ENCODE measurements at regions not wholly inside any gene's neighbourhood (a gene's known extent, or its start where the extent isn't known, plus 50 kb on each side); places are given as distances from the start of the nearest gene placed in this dataset.
"Not testable (repeated sequence)": the region's sequence is repeated elsewhere in the genome, so short reads cannot be mapped to it uniquely, and the experiment has no call there.

DNA sequence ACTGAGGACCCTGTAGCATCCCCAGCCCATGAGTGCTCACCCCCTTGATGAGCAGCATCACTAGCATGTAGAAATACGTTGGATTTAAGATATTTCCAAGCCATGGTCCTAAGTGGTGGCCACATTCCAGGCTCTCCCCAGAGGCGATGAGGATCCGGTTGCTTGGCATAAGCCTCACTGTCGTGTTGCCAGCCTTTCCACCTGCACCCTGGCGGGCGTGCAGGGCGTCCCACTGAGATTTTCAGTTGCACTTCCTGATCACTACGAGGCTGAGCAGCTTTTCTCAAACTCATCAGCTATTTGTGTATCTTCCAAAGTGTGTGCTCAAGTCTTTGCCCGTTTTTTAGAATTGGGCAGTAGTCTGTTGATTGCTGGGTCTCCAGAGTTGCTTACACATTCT, 326.3 kb downstream of the CACNA1B start:
- H3K9me3 Mint-ChIP-seq; H3K4me3 Mint-ChIP-seq; H3K4me1 Mint-ChIP-seq (ENCODE audit: low read depth); DNase-seq; H3K27ac Mint-ChIP-seq; CTCF ChIA-PET; POLR2A ChIA-PET; H3K36me3 Mint-ChIP-seq; H3K27me3 Mint-ChIP-seq; intact Hi-C loops (cut with micrococcal nuclease): not testable (repeated sequence)

GRCh38 chr9:138206108-138206507, 328.5 kb downstream of the CACNA1B start:
- H3K4me1 Mint-ChIP-seq (ENCODE audit: low read depth); H3K4me3 Mint-ChIP-seq; H3K27ac Mint-ChIP-seq; CTCF ChIA-PET; DNase-seq; POLR2A ChIA-PET; H3K36me3 Mint-ChIP-seq; H3K9me3 Mint-ChIP-seq; intact Hi-C loops (cut with micrococcal nuclease); H3K27me3 Mint-ChIP-seq: not testable (repeated sequence)

GRCh38 chr9:138207300-138208179, 330.0 kb downstream of the CACNA1B start:
- DNase-seq; POLR2A ChIA-PET; intact Hi-C loops (cut with micrococcal nuclease); H3K27ac Mint-ChIP-seq; H3K9me3 Mint-ChIP-seq; H3K4me1 Mint-ChIP-seq (ENCODE audit: low read depth); H3K27me3 Mint-ChIP-seq; CTCF ChIA-PET; H3K36me3 Mint-ChIP-seq; H3K4me3 Mint-ChIP-seq: not testable (repeated sequence)

GRCh38 chr9:138209071-138209644, 331.6 kb downstream of the CACNA1B start:
- intact Hi-C loops (cut with micrococcal nuclease); CTCF ChIA-PET; H3K27me3 Mint-ChIP-seq; H3K9me3 Mint-ChIP-seq; H3K4me3 Mint-ChIP-seq; H3K36me3 Mint-ChIP-seq; H3K27ac Mint-ChIP-seq; H3K4me1 Mint-ChIP-seq (ENCODE audit: low read depth); DNase-seq; POLR2A ChIA-PET: not testable (repeated sequence)

GRCh38 chr9:138210388-138210986, 332.9 kb downstream of the CACNA1B start:
- H3K36me3 Mint-ChIP-seq; H3K4me1 Mint-ChIP-seq (ENCODE audit: low read depth); H3K27ac Mint-ChIP-seq; H3K9me3 Mint-ChIP-seq; DNase-seq; H3K27me3 Mint-ChIP-seq; intact Hi-C loops (cut with micrococcal nuclease); POLR2A ChIA-PET; H3K4me3 Mint-ChIP-seq: not testable (repeated sequence)
- CTCF ChIA-PET, result interaction anchor here (0.6 kb wide), 1 partner anchor 676 kb away, joined by 4 read pairs; no protein-coding TSS in a partner anchor

DNA sequence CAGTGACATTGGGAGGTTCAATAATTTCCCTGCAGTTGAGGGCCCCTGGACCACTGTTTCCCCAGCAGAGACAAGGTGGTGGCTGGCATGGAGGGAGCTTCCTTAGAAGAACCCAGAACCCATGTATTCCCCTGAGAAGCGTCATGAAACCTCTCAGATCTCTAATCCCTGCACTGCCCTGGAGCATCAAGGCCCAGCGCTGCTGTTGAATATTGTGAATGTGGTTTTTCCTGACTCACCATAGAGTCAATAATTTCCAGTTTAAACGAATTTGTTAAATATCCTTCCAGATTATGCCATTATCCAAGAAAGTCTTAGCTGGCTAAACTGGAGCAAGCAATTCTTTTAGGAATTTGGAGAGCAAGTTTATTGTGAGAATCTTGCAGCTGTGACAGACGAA, 333.5 kb downstream of the CACNA1B start:
- H3K4me1 Mint-ChIP-seq (ENCODE audit: low read depth); CTCF ChIA-PET; H3K27me3 Mint-ChIP-seq; H3K27ac Mint-ChIP-seq; POLR2A ChIA-PET; intact Hi-C loops (cut with micrococcal nuclease); H3K9me3 Mint-ChIP-seq; H3K36me3 Mint-ChIP-seq; DNase-seq; H3K4me3 Mint-ChIP-seq: not testable (repeated sequence)

DNA sequence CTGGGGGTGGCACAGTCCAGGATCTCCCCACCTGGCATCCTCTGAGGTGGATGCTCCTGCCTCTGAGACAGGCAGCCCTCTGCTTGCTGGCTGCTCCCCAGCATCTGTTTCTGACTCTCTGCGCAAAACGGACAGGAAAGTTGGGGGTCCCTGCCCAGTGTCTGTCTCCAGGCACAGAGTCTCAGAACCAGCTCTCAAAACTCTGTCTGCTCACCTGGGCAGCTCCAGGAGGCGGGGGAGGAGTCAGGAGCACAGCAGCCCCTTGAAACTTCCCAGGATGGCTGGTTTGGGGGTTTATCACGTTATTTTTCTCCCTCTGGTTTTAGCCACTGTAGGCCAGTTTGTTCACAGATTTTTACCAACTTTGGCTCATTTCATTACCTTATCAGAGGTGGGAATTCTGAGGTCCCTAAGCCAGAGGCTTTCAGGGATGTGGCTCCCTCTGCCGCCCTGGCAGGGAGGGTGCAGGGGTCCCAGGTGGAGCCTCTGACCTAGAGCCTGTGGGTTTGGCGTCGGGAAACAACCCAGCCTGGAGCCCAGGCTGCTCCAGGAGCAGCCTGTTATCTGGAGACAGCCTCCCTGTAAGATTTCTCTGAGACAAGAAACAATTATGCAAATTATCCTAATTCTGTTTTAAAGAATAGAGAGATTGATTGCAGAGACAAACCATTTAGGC, 334.1 kb downstream of the CACNA1B start:
- H3K4me1 Mint-ChIP-seq (ENCODE audit: low read depth); POLR2A ChIA-PET; H3K9me3 Mint-ChIP-seq; intact Hi-C loops (cut with micrococcal nuclease); DNase-seq; H3K27ac Mint-ChIP-seq; H3K27me3 Mint-ChIP-seq; CTCF ChIA-PET; H3K4me3 Mint-ChIP-seq; H3K36me3 Mint-ChIP-seq: not testable (repeated sequence)

- H3K36me3 Mint-ChIP-seq; intact Hi-C loops (cut with micrococcal nuclease): not testable (repeated sequence)
Observed at GRCh38 chr9:138212811-138213210, 335.2 kb downstream of the CACNA1B start.

DNA sequence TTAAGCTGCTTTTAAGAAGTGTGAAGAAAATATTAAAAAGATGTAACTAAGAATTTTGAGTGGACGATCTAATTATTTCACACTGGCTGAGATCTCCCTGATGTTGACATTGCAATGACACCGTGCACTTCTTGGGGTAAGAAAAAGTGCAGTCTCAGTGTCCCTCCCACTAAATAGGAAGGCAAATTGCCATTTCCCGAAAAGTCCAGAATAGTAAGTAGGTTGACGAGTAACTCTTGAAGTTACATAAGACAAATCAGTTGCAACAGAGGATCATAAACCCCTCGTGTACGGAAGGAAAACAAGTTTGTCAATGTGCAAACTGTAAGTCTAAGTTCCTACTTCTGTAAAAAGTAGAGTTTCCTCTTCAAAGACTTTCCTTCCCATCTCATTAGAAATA, 336.2 kb downstream of the CACNA1B start:
- H3K36me3 Mint-ChIP-seq; H3K4me3 Mint-ChIP-seq; intact Hi-C loops (cut with micrococcal nuclease); H3K4me1 Mint-ChIP-seq (ENCODE audit: low read depth); CTCF ChIA-PET; H3K27me3 Mint-ChIP-seq; H3K9me3 Mint-ChIP-seq; H3K27ac Mint-ChIP-seq; DNase-seq; POLR2A ChIA-PET: not testable (repeated sequence)

More at GRCh38 chr9:138212811-138213210, 335.2 kb downstream of the CACNA1B start:
- H3K27me3 Mint-ChIP-seq; H3K4me1 Mint-ChIP-seq (ENCODE audit: low read depth); POLR2A ChIA-PET; DNase-seq; H3K27ac Mint-ChIP-seq; H3K4me3 Mint-ChIP-seq; H3K9me3 Mint-ChIP-seq; CTCF ChIA-PET: not testable (repeated sequence)

GRCh38 chr9:138214548-138214947, 337.0 kb downstream of the CACNA1B start:
- H3K36me3 Mint-ChIP-seq; H3K4me3 Mint-ChIP-seq; H3K27me3 Mint-ChIP-seq; DNase-seq; POLR2A ChIA-PET; H3K9me3 Mint-ChIP-seq; intact Hi-C loops (cut with micrococcal nuclease); H3K4me1 Mint-ChIP-seq (ENCODE audit: low read depth); H3K27ac Mint-ChIP-seq; CTCF ChIA-PET: not testable (repeated sequence)

DNA sequence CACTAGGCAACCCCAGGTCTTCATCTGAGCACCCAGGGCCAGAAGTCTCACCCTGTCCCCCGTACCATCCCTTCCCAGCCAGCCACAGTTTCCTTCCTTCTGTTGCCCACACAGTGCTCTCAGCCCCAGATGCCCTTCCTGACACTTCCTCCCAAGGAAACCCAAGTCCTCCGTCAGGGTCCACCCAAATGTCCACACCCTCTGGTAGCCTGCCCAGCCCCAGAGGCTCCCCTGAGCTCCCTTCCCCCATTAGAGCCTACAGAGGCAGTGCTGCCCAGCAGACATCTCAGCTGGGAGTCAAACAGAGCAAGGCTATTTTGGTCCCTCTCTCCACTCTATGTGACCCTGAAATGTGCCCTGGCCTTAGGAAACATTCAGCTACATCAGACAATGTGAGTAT, 338.0 kb downstream of the CACNA1B start:
- H3K4me3 Mint-ChIP-seq; H3K36me3 Mint-ChIP-seq; H3K9me3 Mint-ChIP-seq; H3K27ac Mint-ChIP-seq; CTCF ChIA-PET; H3K4me1 Mint-ChIP-seq (ENCODE audit: low read depth); DNase-seq; H3K27me3 Mint-ChIP-seq; POLR2A ChIA-PET; intact Hi-C loops (cut with micrococcal nuclease): not testable (repeated sequence)

GRCh38 chr9:138216817-138217216, 339.2 kb downstream of the CACNA1B start:
- H3K27me3 Mint-ChIP-seq; H3K27ac Mint-ChIP-seq; POLR2A ChIA-PET; H3K36me3 Mint-ChIP-seq; H3K4me3 Mint-ChIP-seq; CTCF ChIA-PET; H3K9me3 Mint-ChIP-seq; intact Hi-C loops (cut with micrococcal nuclease); DNase-seq; H3K4me1 Mint-ChIP-seq (ENCODE audit: low read depth): not testable (repeated sequence)

All from activated CD4-positive, alpha-beta memory T cell treated with anti-CD3 and anti-CD28 coated beads for 36 hours (primary cell).